B cell (primary cell): ENCODE measurements at regions not wholly inside any gene's neighbourhood (a gene's known extent, or its start where the extent isn't known, plus 50 kb on each side); places are given as distances from the start of the nearest gene placed in this dataset.

Experiments used
- CTCF ChIP-seq: fragments of 200-600 bp; IDR thresholded peaks from one replicate; pipeline ENCODE4 v1.8.0; 2022; ENCODE audit warnings: antibody characterized with exemption, mild to moderate bottlenecking
- EZH2 ChIP-seq: IDR thresholded peaks from 2 replicates; pipeline ENCODE4 v1.6.1; 2012; ENCODE audit warnings: borderline replicate concordance, low read depth, mild to moderate bottlenecking, moderate library complexity, low read length; ENCODE audit not compliant: insufficient read depth, poor library complexity, severe bottlenecking

DNA sequence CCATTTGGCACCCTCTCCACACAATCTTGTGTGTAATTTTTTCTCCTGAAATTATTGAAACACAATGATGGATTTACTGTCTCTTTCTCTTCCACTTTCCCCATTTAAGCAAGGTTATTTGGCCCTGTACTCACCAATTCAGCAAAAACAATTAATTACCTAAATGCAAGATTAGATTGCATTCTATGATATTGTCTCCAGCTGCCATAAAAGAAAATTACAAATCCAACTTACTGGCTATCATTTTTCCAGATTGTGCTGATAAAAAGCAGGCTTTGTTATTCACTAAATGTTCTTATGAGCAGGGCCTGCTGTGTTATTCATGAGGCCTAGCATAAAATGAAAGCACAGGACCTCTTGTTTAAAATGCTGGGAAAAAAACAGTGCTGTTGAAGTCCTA is 95.8 kb upstream of the IRAK1BP1 start:
- no peak for TF ChIP-seq CTCF
- TF ChIP-seq EZH2: no peak
